Epithelial cell of prostate (primary cell): ENCODE measurements at regions not wholly inside any gene's neighbourhood (a gene's known extent, or its start where the extent isn't known, plus 50 kb on each side); places are given as distances from the start of the nearest gene placed in this dataset.

Experiments used
- DNase-seq: peaks from one replicate; pipeline ENCODE4 v3.0.0-alpha.2; 2011; ENCODE audit warnings: low read depth, low spot score
- H3K27ac ChIP-seq: fragments of 450-650 bp; 2 replicates; pipeline ENCODE4 v1.5.1; 2017; ENCODE audit warnings: mild to moderate bottlenecking

- H3K27ac ChIP-seq, result no peak overlapping the region
- no peak for DNase-seq
Observed at GRCh38 chr3:157660847-157661246, 157.6 kb upstream of the VEPH1 start.

- H3K27ac ChIP-seq, result no peak overlapping the region
- DNase-seq, result no peak
Observed at GRCh38 chr3:157652366-157652765, 149.2 kb upstream of the VEPH1 start.

- DNase-seq, result no peak
- H3K27ac ChIP-seq, result no peak overlapping the region
Observed at GRCh38 chr3:157650699-157651098, 147.5 kb upstream of the VEPH1 start.

GRCh38 chr3:157650172-157650571 lies 147.0 kb upstream of the VEPH1 start:
- no peak overlapping the region for H3K27ac ChIP-seq
- no peak for DNase-seq

- no peak overlapping the region for H3K27ac ChIP-seq
- no peak for DNase-seq
Observed at GRCh38 chr3:157649511-157649910, 146.3 kb upstream of the VEPH1 start.

- DNase-seq, result no peak
- H3K27ac ChIP-seq, result no peak overlapping the region
Observed at GRCh38 chr3:157647820-157648219, 144.6 kb upstream of the VEPH1 start.

- no peak for DNase-seq
- no peak overlapping the region for H3K27ac ChIP-seq
Observed at GRCh38 chr3:157639756-157640426, 136.7 kb upstream of the VEPH1 start.

- no peak for DNase-seq
- no peak overlapping the region for H3K27ac ChIP-seq
Observed at GRCh38 chr3:157637866-157638265, 134.7 kb upstream of the VEPH1 start.

GRCh38 chr3:157633241-157633640 lies 130.0 kb upstream of the VEPH1 start:
- DNase-seq, result no peak
- no peak overlapping the region for H3K27ac ChIP-seq

GRCh38 chr3:157632075-157632474 lies 128.9 kb upstream of the VEPH1 start:
- no peak for DNase-seq
- H3K27ac ChIP-seq, result no peak overlapping the region

GRCh38 chr3:157631478-157631877 lies 128.3 kb upstream of the VEPH1 start:
- no peak overlapping the region for H3K27ac ChIP-seq
- DNase-seq, result no peak

GRCh38 chr3:157626817-157627216 lies 123.6 kb upstream of the VEPH1 start:
- DNase-seq, result no peak
- no peak overlapping the region for H3K27ac ChIP-seq

GRCh38 chr3:157624801-157625200 lies 121.6 kb upstream of the VEPH1 start:
- DNase-seq, result no peak

GRCh38 chr3:157618886-157619285 lies 115.7 kb upstream of the VEPH1 start:
- no peak overlapping the region for H3K27ac ChIP-seq
- DNase-seq, result no peak

More at GRCh38 chr3:157624801-157625200, 121.6 kb upstream of the VEPH1 start:
- H3K27ac ChIP-seq, result no peak overlapping the region

- H3K27ac ChIP-seq, result no peak overlapping the region
- DNase-seq, result peak; percentile 31
Observed at GRCh38 chr3:157618075-157618760, 115.0 kb upstream of the VEPH1 start.

GRCh38 chr3:157614896-157615295 lies 111.7 kb upstream of the VEPH1 start:
- no peak overlapping the region for H3K27ac ChIP-seq
- DNase-seq, result no peak

- H3K27ac ChIP-seq, result no peak overlapping the region
- DNase-seq, result no peak
Observed at GRCh38 chr3:157611536-157612076, 108.4 kb upstream of the VEPH1 start.

GRCh38 chr3:157610876-157611535 lies 107.8 kb upstream of the VEPH1 start:
- no peak for DNase-seq
- H3K27ac ChIP-seq, result no peak overlapping the region

- no peak for DNase-seq
- H3K27ac ChIP-seq, result no peak overlapping the region
Observed at GRCh38 chr3:157607826-157608405, 104.7 kb upstream of the VEPH1 start.

- no peak overlapping the region for H3K27ac ChIP-seq
- DNase-seq, result no peak
Observed at GRCh38 chr3:157606852-157607197, 103.6 kb upstream of the VEPH1 start.
